Gastroesophageal sphincter (tissue), 4 donors: ENCODE measurements at regions not wholly inside any gene's neighbourhood (a gene's known extent, or its start where the extent isn't known, plus 50 kb on each side); places are given as distances from the start of the nearest gene placed in this dataset.

Experiments
- ATAC-seq: fragments of 150-250 bp; one replicate; pipeline ENCODE4 v1.9.1; 2016; ENCODE audit warnings: mild to moderate bottlenecking, moderate library complexity
- H3K27ac ChIP-seq, 4 donors: fragments of 200-600 bp; sonication (generic) in 3 of 4; 1 replicate in 3 of 4; 2 replicates in 1 of 4; pipeline ENCODE4 v1.5.1; 2016 to 2019
- H3K27me3 ChIP-seq: fragments of 200-600 bp; sonication (generic); one replicate; pipeline ENCODE4 v1.5.1; 2019
- H3K36me3 ChIP-seq, 2 donors: fragments of 200-600 bp; sonication (generic); one replicate each; pipeline ENCODE4 v1.5.1; 2019; ENCODE audit warnings: control low read depth in 1 of 2
- H3K4me1 ChIP-seq, 3 donors: fragments of 200-600 bp; sonication (generic); 1 replicate in 2 of 3; 2 replicates in 1 of 3; pipeline ENCODE4 v1.5.1; 2016 to 2019; ENCODE audit warnings: control low read depth in 2 of 3
- H3K4me3 ChIP-seq, 2 donors: fragments of 200-600 bp; sonication (generic); one replicate each; pipeline ENCODE4 v1.5.1; 2019; ENCODE audit warnings: mild to moderate bottlenecking in 1 of 2, moderate library complexity in 1 of 2
- H3K9me3 ChIP-seq, 3 donors: fragments of 200-600 bp; sonication (generic); one replicate each; pipeline ENCODE4 v1.5.1; 2017 to 2019; ENCODE audit warnings: control low read depth in 2 of 3
- EP300 ChIP-seq: sonication (generic); formaldehyde crosslinking; IDR thresholded peaks from one replicate; pipeline ENCODE4 v1.6.1; 2017; ENCODE audit warnings: antibody characterized with exemption, mild to moderate bottlenecking
- POLR2A ChIP-seq, 2 donors: fragments of 450-650 bp; IDR thresholded peaks; one replicate each; pipeline ENCODE4 v1.6.1; 2017; ENCODE audit warnings: antibody characterized with exemption in 2 of 2, mild to moderate bottlenecking in 2 of 2, moderate library complexity in 1 of 2
- POLR2AphosphoS5 ChIP-seq: sonication (generic); formaldehyde crosslinking; IDR thresholded peaks from one replicate; pipeline ENCODE4 v1.6.1; 2017; ENCODE audit warnings: antibody characterized with exemption
- WGBS, 2 donors: methylation state at CpG; one replicate each; pipeline ENCODE4 v1.1.5; 2018; ENCODE audit warnings: low coverage in 1 of 2; 5-methylcytosine and 5-hydroxymethylcytosine counted together
- TF ChIP-seq, protein P1 (sequence below), 4 experiments: fragments of 200-600 bp in 2 of 4; fragments of 450-650 bp in 2 of 4; sonication (generic) in 1 of 4; IDR thresholded peaks; one replicate each; pipeline ENCODE4 v1.5.1; 2017 to 2019; ENCODE audit warnings: antibody characterized with exemption in 4 of 4, mild to moderate bottlenecking in 2 of 4, moderate library complexity in 2 of 4

DNA sequence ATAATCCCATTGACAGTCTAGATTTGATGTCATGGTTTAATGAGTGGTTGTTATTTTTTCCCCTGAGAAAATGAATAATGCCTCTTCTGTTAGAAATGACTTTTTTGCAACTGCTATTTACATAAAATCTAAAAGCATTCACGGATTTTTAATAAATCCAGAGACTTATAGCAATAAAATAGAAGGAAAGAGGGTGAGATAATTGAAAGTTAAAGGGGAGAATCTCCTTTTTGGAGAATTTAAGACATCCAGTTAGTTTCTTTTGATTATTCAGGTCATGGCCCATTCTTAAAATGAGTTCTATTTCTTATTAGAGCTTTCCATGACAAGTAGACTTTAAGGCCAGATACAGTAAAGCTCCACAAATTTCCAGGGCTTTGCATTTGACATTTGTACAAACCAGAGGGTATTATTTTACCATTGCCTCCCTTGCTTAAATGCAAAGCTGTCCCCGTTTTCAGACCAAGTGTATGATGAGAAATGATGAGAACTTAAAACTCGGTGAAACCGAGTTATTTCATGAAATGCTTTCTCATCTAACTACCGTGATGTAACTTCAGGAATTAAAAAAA, 789.0 kb upstream of the SOX9 start:
- no peak overlapping the region for H3K4me3 ChIP-seq
- ATAC-seq: no peak
- 61 to 68% methylated on average over 4 to 5 of the region's 5 CpGs for WGBS, 2 donors
- H3K36me3 ChIP-seq: no peaks in the 10 kb centered on the region
- no peaks in the 10 kb centered on the region for H3K9me3 ChIP-seq
- no peak overlapping the region for H3K27ac ChIP-seq
- H3K4me1 ChIP-seq: no peaks in the 10 kb centered on the region
- H3K27me3 ChIP-seq: no peaks in the 10 kb centered on the region
- TF ChIP-seq POLR2AphosphoS5: no peak
- TF ChIP-seq EP300: no peak
- TF ChIP-seq POLR2A (IDR thresholded peaks at IDR 0.05): no peak
- TF ChIP-seq, protein P1, sequence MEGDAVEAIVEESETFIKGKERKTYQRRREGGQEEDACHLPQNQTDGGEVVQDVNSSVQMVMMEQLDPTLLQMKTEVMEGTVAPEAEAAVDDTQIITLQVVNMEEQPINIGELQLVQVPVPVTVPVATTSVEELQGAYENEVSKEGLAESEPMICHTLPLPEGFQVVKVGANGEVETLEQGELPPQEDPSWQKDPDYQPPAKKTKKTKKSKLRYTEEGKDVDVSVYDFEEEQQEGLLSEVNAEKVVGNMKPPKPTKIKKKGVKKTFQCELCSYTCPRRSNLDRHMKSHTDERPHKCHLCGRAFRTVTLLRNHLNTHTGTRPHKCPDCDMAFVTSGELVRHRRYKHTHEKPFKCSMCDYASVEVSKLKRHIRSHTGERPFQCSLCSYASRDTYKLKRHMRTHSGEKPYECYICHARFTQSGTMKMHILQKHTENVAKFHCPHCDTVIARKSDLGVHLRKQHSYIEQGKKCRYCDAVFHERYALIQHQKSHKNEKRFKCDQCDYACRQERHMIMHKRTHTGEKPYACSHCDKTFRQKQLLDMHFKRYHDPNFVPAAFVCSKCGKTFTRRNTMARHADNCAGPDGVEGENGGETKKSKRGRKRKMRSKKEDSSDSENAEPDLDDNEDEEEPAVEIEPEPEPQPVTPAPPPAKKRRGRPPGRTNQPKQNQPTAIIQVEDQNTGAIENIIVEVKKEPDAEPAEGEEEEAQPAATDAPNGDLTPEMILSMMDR (IDR thresholded peaks at IDR 0.05): no peak

DNA sequence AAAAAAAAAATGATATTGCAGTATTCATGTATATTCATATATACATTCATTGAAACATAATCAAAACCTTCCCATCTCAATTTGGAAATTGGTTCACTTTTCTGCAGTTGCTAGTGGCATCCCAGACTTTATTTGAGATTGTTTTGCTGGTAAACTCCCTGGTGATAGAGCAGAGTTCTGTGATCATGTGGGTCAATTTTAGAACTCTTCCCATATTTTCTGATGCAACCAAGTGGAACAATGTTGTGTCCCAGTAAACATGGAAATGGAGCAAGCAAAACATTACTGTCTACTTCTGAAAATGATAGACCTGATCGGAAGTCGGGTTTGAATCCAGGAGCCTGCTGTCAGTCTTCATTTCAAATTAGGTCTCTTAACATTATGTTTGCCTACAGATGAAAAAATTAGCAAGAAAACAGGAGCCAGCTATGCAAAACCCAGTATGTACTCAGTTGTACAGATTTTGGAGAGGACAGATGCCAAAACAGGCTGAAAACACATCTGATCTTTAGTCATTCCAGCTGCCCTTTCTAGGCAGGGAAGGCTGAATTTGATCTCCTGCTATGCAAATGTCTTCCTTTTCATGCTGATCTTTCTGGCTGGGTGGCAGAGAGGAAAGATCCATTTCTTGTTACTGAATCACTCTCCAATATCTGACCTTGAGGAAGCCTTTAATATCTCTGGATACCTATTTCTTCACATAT, 786.6 kb upstream of the SOX9 start:
- 76% methylated on average over 2 of the region's 2 CpGs; no CpG with 5 or more reads in 1 of the 2 donors for WGBS, 2 donors
- Histone ChIP-seq H3K27ac (no peak overlapping the region), H3K4me1 (no peaks in the 10 kb centered on the region), H3K36me3 (no peaks in the 10 kb centered on the region), H3K27me3 (no peaks in the 10 kb centered on the region), H3K4me3 (no peak overlapping the region), H3K9me3 (no peaks in the 10 kb centered on the region)
- TF ChIP-seq, protein P1 (IDR thresholded peaks at IDR 0.05): no peak
- TF ChIP-seq POLR2AphosphoS5 (no peak), EP300 (no peak), POLR2A (IDR thresholded peaks at IDR 0.05) (no peak)
- ATAC-seq: no peak

DNA sequence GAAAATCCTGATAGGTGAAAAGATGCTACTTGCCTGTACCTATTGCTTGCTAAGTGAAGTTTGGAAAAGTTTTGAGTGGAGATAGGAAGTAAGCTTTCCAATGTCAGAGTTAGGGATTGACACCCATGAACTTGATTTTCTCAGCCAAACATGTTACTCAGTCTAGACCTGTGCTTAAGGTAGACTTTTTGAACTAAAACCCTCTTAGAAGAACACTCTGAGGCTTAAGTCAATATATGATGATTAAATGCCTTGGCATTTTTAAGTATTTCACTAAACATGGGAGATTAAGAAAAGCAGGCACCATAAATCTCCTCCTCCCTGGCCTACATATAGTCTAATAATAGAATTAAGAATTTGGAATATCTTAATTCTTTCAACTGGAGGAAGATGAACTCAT, 785.6 kb upstream of the SOX9 start:
- TF ChIP-seq POLR2A (IDR thresholded peaks at IDR 0.05) (no peak), EP300 (no peak), POLR2AphosphoS5 (no peak)
- TF ChIP-seq, protein P1 (IDR thresholded peaks at IDR 0.05): no peak
- no peaks in the 10 kb centered on the region for H3K9me3 ChIP-seq
- H3K27ac ChIP-seq: no peak overlapping the region
- H3K4me3 ChIP-seq: no peak overlapping the region
- no peaks in the 10 kb centered on the region for H3K27me3 ChIP-seq
- ATAC-seq: no peak
- H3K36me3 ChIP-seq: no peaks in the 10 kb centered on the region
- no peaks in the 10 kb centered on the region for H3K4me1 ChIP-seq

DNA sequence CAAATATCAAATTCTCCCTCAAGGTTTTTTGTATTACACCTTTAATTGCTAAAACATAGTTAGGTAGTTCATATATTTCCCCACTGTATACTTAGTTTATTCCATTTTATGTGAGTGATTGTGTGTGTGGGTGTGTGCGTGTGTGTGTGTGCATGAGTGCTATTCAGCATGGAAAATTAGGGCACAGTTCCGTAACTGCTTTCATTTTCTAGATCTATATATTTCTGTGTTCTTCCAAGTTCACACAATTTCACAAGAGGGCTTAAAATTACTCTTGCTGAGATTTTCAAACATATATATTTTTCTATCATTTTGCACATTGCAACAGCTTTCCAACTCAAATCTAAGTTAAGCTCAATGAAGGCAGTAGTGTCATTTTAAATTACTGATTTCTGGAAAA, 782.9 kb upstream of the SOX9 start:
- Histone ChIP-seq H3K4me3 (no peak overlapping the region), H3K27me3 (no peaks in the 10 kb centered on the region), H3K27ac (no peak overlapping the region), H3K4me1 (no peaks in the 10 kb centered on the region), H3K9me3 (no peaks in the 10 kb centered on the region), H3K36me3 (no peaks in the 10 kb centered on the region)
- TF ChIP-seq POLR2A (IDR thresholded peaks at IDR 0.05) (no peak), EP300 (no peak)
- TF ChIP-seq, protein P1 (IDR thresholded peaks at IDR 0.05): no peak
- ATAC-seq: no peak
- WGBS, 2 donors: 76 to 88% methylated on average over 2 of the region's 2 CpGs

DNA sequence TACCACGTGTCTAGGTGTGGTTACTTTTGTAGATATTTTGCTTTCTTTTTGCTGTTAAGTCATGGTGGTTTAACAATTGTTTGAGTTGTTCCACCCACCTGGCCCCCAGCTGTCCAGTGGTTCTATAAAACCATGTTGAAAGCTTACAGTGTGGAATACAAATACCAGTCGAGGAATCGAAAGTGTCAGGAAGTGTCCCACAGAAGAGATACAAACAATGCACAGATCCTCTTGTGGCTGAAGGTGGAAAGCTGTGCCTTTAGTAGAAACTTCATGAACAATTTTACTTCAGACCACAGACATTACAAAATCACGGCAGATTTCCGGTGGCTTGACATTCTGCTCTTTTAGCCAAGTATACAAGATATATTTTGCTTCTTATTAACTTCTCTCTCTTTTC, 782.4 kb upstream of the SOX9 start:
- H3K4me3 ChIP-seq: no peak overlapping the region
- H3K36me3 ChIP-seq: no peaks in the 10 kb centered on the region
- TF ChIP-seq POLR2A (IDR thresholded peaks at IDR 0.05) (no peak), POLR2AphosphoS5 (no peak), EP300 (no peak)
- TF ChIP-seq, protein P1 (IDR thresholded peaks at IDR 0.05): no peak
- H3K27ac ChIP-seq: no peak overlapping the region
- 45 to 65% methylated on average over 2 to 5 of the region's 5 CpGs for WGBS, 2 donors
- no peak for ATAC-seq
- H3K4me1 ChIP-seq: no peaks in the 10 kb centered on the region
- H3K9me3 ChIP-seq: no peaks in the 10 kb centered on the region
- H3K27me3 ChIP-seq: no peaks in the 10 kb centered on the region
